Activated CD4-positive, alpha-beta T cell treated with anti-CD3 and anti-CD28 coated beads for 36 hours (primary cell): ENCODE measurements at regions not wholly inside any gene's neighbourhood (a gene's known extent, or its start where the extent isn't known, plus 50 kb on each side); places are given as distances from the start of the nearest gene placed in this dataset.
"Not testable (repeated sequence)": the region's sequence is repeated elsewhere in the genome, so short reads cannot be mapped to it uniquely, and the experiment has no call there.

Source experiments
- ATAC-seq: fragments of 200-7000 bp; cut with Tn5 transposase; one replicate; pipeline ENCODE4 v1.10.0; 2021; ENCODE audit warnings: mild to moderate bottlenecking, moderate library complexity
- CTCF ChIA-PET: fragments of 350-600 bp; sonication (Branson Sonifier 250); formaldehyde crosslinking; loops from one replicate; lab custom pipeline; 2021; ENCODE audit warnings: antibody characterized with exemption; lab: Charles Lee
- POLR2A ChIA-PET: fragments of 350-600 bp; sonication (Branson Sonifier 250); formaldehyde crosslinking; loops from one replicate; lab custom pipeline; 2021; ENCODE audit warnings: antibody characterized with exemption, inconsistent platforms; lab: Charles Lee
- DNase-seq: peaks from one replicate; pipeline ENCODE4 v3.0.0-alpha.2; 2020
- H3K27ac Mint-ChIP-seq: one replicate; pipeline ENCODE4 v1.8.0; 2021; ENCODE audit warnings: mixed read lengths
- H3K27me3 Mint-ChIP-seq: one replicate; pipeline ENCODE4 v1.8.0; 2021; ENCODE audit warnings: mixed read lengths
- H3K36me3 Mint-ChIP-seq: one replicate; pipeline ENCODE4 v1.8.0; 2021; ENCODE audit warnings: low read depth, mixed read lengths
- H3K4me1 Mint-ChIP-seq: one replicate; pipeline ENCODE4 v1.8.0; 2021; ENCODE audit warnings: mixed read lengths
- H3K4me3 Mint-ChIP-seq: one replicate; pipeline ENCODE4 v1.8.0; 2021; ENCODE audit warnings: mild to moderate bottlenecking, moderate library complexity, mixed read lengths
- H3K9me3 Mint-ChIP-seq: one replicate; pipeline ENCODE4 v1.8.0; 2021; ENCODE audit warnings: low read depth, mixed read lengths
- intact Hi-C, 2 experiments: fragments of 100-400 bp; cut with DNase I in 1 of 2; cut with micrococcal nuclease in 1 of 2; formaldehyde crosslinking; loops; one replicate each; pipeline versions ENCODE4 v1.14.2 to v1.15.1; 2022 to 2024; cut with DNase I, micrococcal nuclease

GRCh38 chr17:27365329-27365945, 71.5 kb downstream of the WSB1 start:
- CTCF ChIA-PET = interaction anchor here (1.1 to 1.6 kb wide), 2 partner anchors 11 to 208 kb away, joined by 3 to 4 read pairs; no protein-coding TSS in a partner anchor
- H3K9me3 Mint-ChIP-seq, H3K36me3 Mint-ChIP-seq, POLR2A ChIA-PET, H3K4me1 Mint-ChIP-seq, H3K27me3 Mint-ChIP-seq, DNase-seq, ATAC-seq, H3K4me3 Mint-ChIP-seq, intact Hi-C loops, H3K27ac Mint-ChIP-seq: not testable (repeated sequence)

- H3K4me1 Mint-ChIP-seq = no peaks in the 10 kb centered on the region
- ChIA-PET CTCF (interaction anchor here (0.5 to 1.6 kb wide), 4 partner anchors 12 to 236 kb away, joined by 3 to 6 read pairs (median 4); no protein-coding TSS in a partner anchor), POLR2A (no interaction called here)
Observed at GRCh38 chr17:27366437-27366836, 72.5 kb downstream of the WSB1 start.

GRCh38 chr17:27367121-27367981, 73.4 kb downstream of the WSB1 start:
- Mint-ChIP-seq H3K27ac (no peak overlapping the region), H3K4me1 (no peaks in the 10 kb centered on the region), H3K9me3 (peaks cover 4% of the 10 kb centered on the region), H3K4me3 (no peak overlapping the region), H3K36me3 (no peaks in the 10 kb centered on the region), H3K27me3 (no peaks in the 10 kb centered on the region)
- DNase-seq (no peak), ATAC-seq (no peak)
- ChIA-PET CTCF (interaction anchor here (0.6 to 1.6 kb wide), 4 partner anchors 13 to 235 kb away, joined by 3 to 6 read pairs (median 4); no protein-coding TSS in a partner anchor), POLR2A (no interaction called here)
- intact Hi-C loops = no loop called here

More at GRCh38 chr17:27366437-27366836, 72.5 kb downstream of the WSB1 start:
- Mint-ChIP-seq H3K9me3 (peaks cover 4% of the 10 kb centered on the region), H3K27ac (no peak overlapping the region), H3K36me3 (no peaks in the 10 kb centered on the region), H3K4me3 (no peak overlapping the region), H3K27me3 (no peaks in the 10 kb centered on the region)
- intact Hi-C loops = no loop called here
- DNase-seq (no peak), ATAC-seq (no peak)

- Mint-ChIP-seq H3K36me3 (peaks cover under 1% of the 10 kb centered on the region), H3K4me1 (no peaks in the 10 kb centered on the region), H3K27me3 (peaks cover under 1% of the 10 kb centered on the region), H3K9me3 (peaks cover 8% of the 10 kb centered on the region), H3K27ac (no peak overlapping the region), H3K4me3 (no peak overlapping the region)
- CTCF ChIA-PET = interaction anchor here (1.2 kb wide), 1 partner anchor 237 kb away, joined by 4 read pairs; no protein-coding TSS in a partner anchor
- intact Hi-C loops = no loop called here
- ATAC-seq (no peak), DNase-seq (no peak)
- POLR2A ChIA-PET = no interaction called here
Observed at GRCh38 chr17:27368151-27368795, 74.4 kb downstream of the WSB1 start.

GRCh38 chr17:27368980-27369379, 75.1 kb downstream of the WSB1 start:
- intact Hi-C loops = no loop called here
- ChIA-PET CTCF (interaction anchor here (0.8 to 3.6 kb wide), 4 partner anchors 11 to 236 kb away, joined by 4 to 15 read pairs (median 4); no protein-coding TSS in a partner anchor), POLR2A (no interaction called here)
- ATAC-seq (no peak), DNase-seq (no peak)
- Mint-ChIP-seq H3K27ac (no peak overlapping the region), H3K4me1 (no peaks in the 10 kb centered on the region), H3K36me3 (peaks cover 2% of the 10 kb centered on the region), H3K27me3 (peaks cover 3% of the 10 kb centered on the region), H3K9me3 (peaks cover 12% of the 10 kb centered on the region), H3K4me3 (no peak overlapping the region)

GRCh38 chr17:27370776-27371175, 76.9 kb downstream of the WSB1 start:
- Mint-ChIP-seq H3K36me3 (peaks cover 2% of the 10 kb centered on the region), H3K9me3 (peaks cover 15% of the 10 kb centered on the region), H3K4me1 (no peaks in the 10 kb centered on the region), H3K4me3 (no peak overlapping the region), H3K27me3 (peaks cover 8% of the 10 kb centered on the region), H3K27ac (no peak overlapping the region)
- DNase-seq (no peak), ATAC-seq (no peak)
- intact Hi-C loops = no loop called here
- CTCF ChIA-PET = interaction anchor here (0.7 to 3.6 kb wide), 2 partner anchors 9 to 11 kb away, joined by 3 to 15 read pairs; no protein-coding TSS in a partner anchor
- POLR2A ChIA-PET = no interaction called here

- Mint-ChIP-seq H3K27me3 (peaks cover 13% of the 10 kb centered on the region), H3K9me3 (peaks cover 15% of the 10 kb centered on the region)
- H3K36me3 Mint-ChIP-seq, ATAC-seq, H3K27ac Mint-ChIP-seq, H3K4me3 Mint-ChIP-seq, DNase-seq, intact Hi-C loops, H3K4me1 Mint-ChIP-seq, POLR2A ChIA-PET: not testable (repeated sequence)
- CTCF ChIA-PET = interaction anchor here (1.1 kb wide), 1 partner anchor 137 kb away, joined by 4 read pairs; no protein-coding TSS in a partner anchor
Observed at GRCh38 chr17:27373695-27374094, 79.8 kb downstream of the WSB1 start.

GRCh38 chr17:27376637-27377547, 79.4 kb upstream of the KSR1 start:
- H3K4me3 Mint-ChIP-seq = no peak overlapping the region
- H3K36me3 Mint-ChIP-seq = peaks cover 2% of the 10 kb centered on the region
- H3K9me3 Mint-ChIP-seq = peaks cover 11% of the 10 kb centered on the region
- CTCF ChIA-PET = interaction anchor here (0.5 to 1.7 kb wide), 8 partner anchors 12 to 275 kb away, joined by 3 to 5 read pairs (median 4); no protein-coding TSS in a partner anchor
- intact Hi-C loops = no loop called here
- POLR2A ChIA-PET = no interaction called here
- no peak overlapping the region for H3K27ac Mint-ChIP-seq
- peaks cover 26% of the 10 kb centered on the region for H3K27me3 Mint-ChIP-seq
- H3K4me1 Mint-ChIP-seq = peaks cover 2% of the 10 kb centered on the region
- DNase-seq (no peak), ATAC-seq (no peak)

- POLR2A ChIA-PET = no interaction called here
Observed at GRCh38 chr17:27378482-27379175, 77.6 kb upstream of the KSR1 start.

More at GRCh38 chr17:27378482-27379175, 77.6 kb upstream of the KSR1 start:
- H3K9me3 Mint-ChIP-seq = peaks cover 3% of the 10 kb centered on the region
- no peak overlapping the region for H3K4me3 Mint-ChIP-seq
- H3K27me3 Mint-ChIP-seq = peaks cover 27% of the 10 kb centered on the region
- peaks cover 2% of the 10 kb centered on the region for H3K4me1 Mint-ChIP-seq
- H3K36me3 Mint-ChIP-seq = no peaks in the 10 kb centered on the region
- ATAC-seq = no peak
- CTCF ChIA-PET = interaction anchor here (0.6 to 5.9 kb wide), 7 partner anchors 12 to 235 kb away, joined by 3 to 87 read pairs (median 4); no protein-coding TSS in a partner anchor
- no peak overlapping the region for H3K27ac Mint-ChIP-seq
- no peak for DNase-seq
- intact Hi-C loops = no loop called here
